ENCODE measurements at regions not wholly inside any gene's neighbourhood (a gene's known extent, or its start where the extent isn't known, plus 50 kb on each side); places are given as distances from the start of the nearest gene placed in this dataset.

GRCh38 chr11:33411751-33412150 is 154.6 kb downstream of the HIPK3 start:
- DNase-seq (ENCODE audit: low spot score) = no peak

- DNase-seq (ENCODE audit: low spot score) = no peak
These were observed 153.0 kb downstream of the HIPK3 start for GRCh38 chr11:33410086-33410765.
